HEK293T (cell line): ENCODE measurements at regions not wholly inside any gene's neighbourhood (a gene's known extent, or its start where the extent isn't known, plus 50 kb on each side); places are given as distances from the start of the nearest gene placed in this dataset.

Source experiments
- ARNT ChIP-seq: fragments of 450-650 bp; IDR thresholded peaks from 2 replicates; pipeline ENCODE4 v1.6.1; 2017; ENCODE audit warnings: mild to moderate bottlenecking
- BHLHE40 ChIP-seq: fragments of 450-650 bp; IDR thresholded peaks from 2 replicates; pipeline ENCODE4 v1.6.1; 2016; ENCODE audit warnings: mild to moderate bottlenecking, moderate library complexity, borderline replicate concordance
- CTBP1 ChIP-seq: fragments of 450-650 bp; IDR thresholded peaks from 2 replicates; pipeline ENCODE4 v1.6.1; 2016; ENCODE audit warnings: borderline replicate concordance
- ELF4 ChIP-seq: fragments of 450-650 bp; IDR thresholded peaks from 2 replicates; pipeline ENCODE4 v1.6.1; 2017; ENCODE audit warnings: antibody characterized with exemption
- FOXM1 ChIP-seq: fragments of 450-650 bp; IDR thresholded peaks from 2 replicates; pipeline ENCODE4 v1.6.1; 2017; ENCODE audit warnings: mild to moderate bottlenecking, borderline replicate concordance
- L3MBTL2 ChIP-seq: fragments of 450-650 bp; conservative IDR thresholded peaks from 2 replicates; pipeline ENCODE4 v1.6.1; 2016; ENCODE audit warnings: mild to moderate bottlenecking
- LEF1 ChIP-seq: fragments of 450-650 bp; IDR thresholded peaks from 2 replicates; pipeline ENCODE4 v1.6.1; 2017; ENCODE audit warnings: mild to moderate bottlenecking, borderline replicate concordance
- NFRKB ChIP-seq: fragments of 450-650 bp; IDR thresholded peaks from 2 replicates; pipeline ENCODE4 v1.6.1; 2016; ENCODE audit warnings: mild to moderate bottlenecking, moderate library complexity
- SP1 ChIP-seq: fragments of 450-650 bp; IDR thresholded peaks from 2 replicates; pipeline ENCODE4 v1.6.1; 2017
- SUZ12 ChIP-seq: fragments of 450-650 bp; IDR thresholded peaks from 2 replicates; pipeline ENCODE4 v1.6.1; 2016; ENCODE audit warnings: mild to moderate bottlenecking
- ZNF384 ChIP-seq: fragments of 450-650 bp; IDR thresholded peaks from 2 replicates; pipeline ENCODE4 v1.6.1; 2016

GRCh38 chr18:34444622-34445021 is 219.9 kb upstream of the NOL4 start:
- no peak for TF ChIP-seq NFRKB
- TF ChIP-seq SP1 = no peak
- no peak for TF ChIP-seq SUZ12
- no peak for TF ChIP-seq FOXM1
- TF ChIP-seq ELF4 = no peak
- no peak for TF ChIP-seq ZNF384
- TF ChIP-seq L3MBTL2 = no peak
- no peak for TF ChIP-seq BHLHE40
- TF ChIP-seq CTBP1 = no peak
- TF ChIP-seq LEF1 = no peak
- no peak for TF ChIP-seq ARNT
